Loucy (cell line): ENCODE measurements at regions not wholly inside any gene's neighbourhood (a gene's known extent, or its start where the extent isn't known, plus 50 kb on each side); places are given as distances from the start of the nearest gene placed in this dataset.

ENCODE experiments used
- EZH2phosphoT487 ChIP-seq: fragments of 200-600 bp; IDR thresholded peaks from 2 replicates; pipeline ENCODE4 v1.6.1; 2018; ENCODE audit warnings: antibody characterized with exemption, mild to moderate bottlenecking, moderate library complexity, borderline replicate concordance
- TF ChIP-seq, protein P1 (sequence below): fragments of 200-600 bp; sonication (generic); conservative IDR thresholded peaks from 2 replicates; pipeline ENCODE4 v1.5.1; 2014; ENCODE audit warnings: mild to moderate bottlenecking, antibody characterized with exemption, low read length

GRCh38 chr4:1558205-1558604 is 125.9 kb downstream of the FAM53A start:
- no peak for TF ChIP-seq EZH2phosphoT487
- TF ChIP-seq, protein P1, sequence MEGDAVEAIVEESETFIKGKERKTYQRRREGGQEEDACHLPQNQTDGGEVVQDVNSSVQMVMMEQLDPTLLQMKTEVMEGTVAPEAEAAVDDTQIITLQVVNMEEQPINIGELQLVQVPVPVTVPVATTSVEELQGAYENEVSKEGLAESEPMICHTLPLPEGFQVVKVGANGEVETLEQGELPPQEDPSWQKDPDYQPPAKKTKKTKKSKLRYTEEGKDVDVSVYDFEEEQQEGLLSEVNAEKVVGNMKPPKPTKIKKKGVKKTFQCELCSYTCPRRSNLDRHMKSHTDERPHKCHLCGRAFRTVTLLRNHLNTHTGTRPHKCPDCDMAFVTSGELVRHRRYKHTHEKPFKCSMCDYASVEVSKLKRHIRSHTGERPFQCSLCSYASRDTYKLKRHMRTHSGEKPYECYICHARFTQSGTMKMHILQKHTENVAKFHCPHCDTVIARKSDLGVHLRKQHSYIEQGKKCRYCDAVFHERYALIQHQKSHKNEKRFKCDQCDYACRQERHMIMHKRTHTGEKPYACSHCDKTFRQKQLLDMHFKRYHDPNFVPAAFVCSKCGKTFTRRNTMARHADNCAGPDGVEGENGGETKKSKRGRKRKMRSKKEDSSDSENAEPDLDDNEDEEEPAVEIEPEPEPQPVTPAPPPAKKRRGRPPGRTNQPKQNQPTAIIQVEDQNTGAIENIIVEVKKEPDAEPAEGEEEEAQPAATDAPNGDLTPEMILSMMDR: no peak
